GM23338 (cell line): ENCODE measurements at regions not wholly inside any gene's neighbourhood (a gene's known extent, or its start where the extent isn't known, plus 50 kb on each side); places are given as distances from the start of the nearest gene placed in this dataset.

ENCODE experiments used
- EZH2 ChIP-seq: fragments of 200-600 bp; sonication (generic); IDR thresholded peaks from one replicate; pipeline ENCODE4 v1.8.0; 2017; ENCODE audit warnings: antibody characterized with exemption, mild to moderate bottlenecking, low read depth; ENCODE audit not compliant: unreplicated experiment
- POLR2AphosphoS5 ChIP-seq: IDR thresholded peaks from 2 replicates; pipeline ENCODE4 v1.6.1; 2016; ENCODE audit warnings: antibody characterized with exemption, low read depth
- TF ChIP-seq, protein P1 (sequence below), 2 experiments: fragments of 200-600 bp in 1 of 2; sonication (generic) in 1 of 2; conservative IDR thresholded peaks; 2 replicates each; pipeline versions ENCODE4 v1.5.1 to v1.6.1; 2016 to 2017; ENCODE audit warnings: antibody characterized with exemption in 2 of 2, low read depth in 2 of 2, mild to moderate bottlenecking in 2 of 2, moderate library complexity in 1 of 2
- TF ChIP-seq, protein P2 (sequence below): IDR thresholded peaks from one replicate; pipeline ENCODE4 v1.6.1; 2018; ENCODE audit warnings: antibody characterized with exemption; ENCODE audit not compliant: unreplicated experiment
- TF ChIP-seq, protein P3 (sequence below): fragments of 250-450 bp; sonication (Bioruptor Pico); IDR thresholded peaks from 2 replicates; pipeline ENCODE4 v1.5.0; 2020; ENCODE audit warnings: mild to moderate bottlenecking, moderate library complexity

DNA sequence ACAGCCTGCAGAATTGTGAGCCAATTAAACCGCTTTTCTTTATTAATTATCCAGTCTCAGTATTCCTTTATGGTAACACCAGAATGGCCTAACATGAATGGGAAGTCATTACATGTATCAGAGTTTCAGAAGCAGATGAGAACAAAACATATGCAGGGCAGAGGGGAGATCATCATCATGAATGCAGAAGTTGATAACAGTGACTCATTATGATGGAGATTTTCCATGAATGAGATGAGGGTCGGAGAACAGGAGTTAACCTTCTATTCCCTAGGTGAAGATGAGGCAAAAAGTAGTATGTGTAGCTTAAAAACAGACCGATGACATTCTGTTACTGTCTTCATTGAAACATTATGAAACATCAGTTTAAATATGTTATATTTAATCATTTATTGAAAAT lies 59.5 kb upstream of the PPM1B start:
- TF ChIP-seq, protein P1, sequence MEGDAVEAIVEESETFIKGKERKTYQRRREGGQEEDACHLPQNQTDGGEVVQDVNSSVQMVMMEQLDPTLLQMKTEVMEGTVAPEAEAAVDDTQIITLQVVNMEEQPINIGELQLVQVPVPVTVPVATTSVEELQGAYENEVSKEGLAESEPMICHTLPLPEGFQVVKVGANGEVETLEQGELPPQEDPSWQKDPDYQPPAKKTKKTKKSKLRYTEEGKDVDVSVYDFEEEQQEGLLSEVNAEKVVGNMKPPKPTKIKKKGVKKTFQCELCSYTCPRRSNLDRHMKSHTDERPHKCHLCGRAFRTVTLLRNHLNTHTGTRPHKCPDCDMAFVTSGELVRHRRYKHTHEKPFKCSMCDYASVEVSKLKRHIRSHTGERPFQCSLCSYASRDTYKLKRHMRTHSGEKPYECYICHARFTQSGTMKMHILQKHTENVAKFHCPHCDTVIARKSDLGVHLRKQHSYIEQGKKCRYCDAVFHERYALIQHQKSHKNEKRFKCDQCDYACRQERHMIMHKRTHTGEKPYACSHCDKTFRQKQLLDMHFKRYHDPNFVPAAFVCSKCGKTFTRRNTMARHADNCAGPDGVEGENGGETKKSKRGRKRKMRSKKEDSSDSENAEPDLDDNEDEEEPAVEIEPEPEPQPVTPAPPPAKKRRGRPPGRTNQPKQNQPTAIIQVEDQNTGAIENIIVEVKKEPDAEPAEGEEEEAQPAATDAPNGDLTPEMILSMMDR (conservative IDR thresholded peaks at IDR 0.05; ENCODE audit: low read depth in 2 of 2): no peak
- TF ChIP-seq, protein P2, sequence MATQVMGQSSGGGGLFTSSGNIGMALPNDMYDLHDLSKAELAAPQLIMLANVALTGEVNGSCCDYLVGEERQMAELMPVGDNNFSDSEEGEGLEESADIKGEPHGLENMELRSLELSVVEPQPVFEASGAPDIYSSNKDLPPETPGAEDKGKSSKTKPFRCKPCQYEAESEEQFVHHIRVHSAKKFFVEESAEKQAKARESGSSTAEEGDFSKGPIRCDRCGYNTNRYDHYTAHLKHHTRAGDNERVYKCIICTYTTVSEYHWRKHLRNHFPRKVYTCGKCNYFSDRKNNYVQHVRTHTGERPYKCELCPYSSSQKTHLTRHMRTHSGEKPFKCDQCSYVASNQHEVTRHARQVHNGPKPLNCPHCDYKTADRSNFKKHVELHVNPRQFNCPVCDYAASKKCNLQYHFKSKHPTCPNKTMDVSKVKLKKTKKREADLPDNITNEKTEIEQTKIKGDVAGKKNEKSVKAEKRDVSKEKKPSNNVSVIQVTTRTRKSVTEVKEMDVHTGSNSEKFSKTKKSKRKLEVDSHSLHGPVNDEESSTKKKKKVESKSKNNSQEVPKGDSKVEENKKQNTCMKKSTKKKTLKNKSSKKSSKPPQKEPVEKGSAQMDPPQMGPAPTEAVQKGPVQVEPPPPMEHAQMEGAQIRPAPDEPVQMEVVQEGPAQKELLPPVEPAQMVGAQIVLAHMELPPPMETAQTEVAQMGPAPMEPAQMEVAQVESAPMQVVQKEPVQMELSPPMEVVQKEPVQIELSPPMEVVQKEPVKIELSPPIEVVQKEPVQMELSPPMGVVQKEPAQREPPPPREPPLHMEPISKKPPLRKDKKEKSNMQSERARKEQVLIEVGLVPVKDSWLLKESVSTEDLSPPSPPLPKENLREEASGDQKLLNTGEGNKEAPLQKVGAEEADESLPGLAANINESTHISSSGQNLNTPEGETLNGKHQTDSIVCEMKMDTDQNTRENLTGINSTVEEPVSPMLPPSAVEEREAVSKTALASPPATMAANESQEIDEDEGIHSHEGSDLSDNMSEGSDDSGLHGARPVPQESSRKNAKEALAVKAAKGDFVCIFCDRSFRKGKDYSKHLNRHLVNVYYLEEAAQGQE: no peak
- TF ChIP-seq POLR2AphosphoS5 (no peak), EZH2 (no peak)
- TF ChIP-seq, protein P3, sequence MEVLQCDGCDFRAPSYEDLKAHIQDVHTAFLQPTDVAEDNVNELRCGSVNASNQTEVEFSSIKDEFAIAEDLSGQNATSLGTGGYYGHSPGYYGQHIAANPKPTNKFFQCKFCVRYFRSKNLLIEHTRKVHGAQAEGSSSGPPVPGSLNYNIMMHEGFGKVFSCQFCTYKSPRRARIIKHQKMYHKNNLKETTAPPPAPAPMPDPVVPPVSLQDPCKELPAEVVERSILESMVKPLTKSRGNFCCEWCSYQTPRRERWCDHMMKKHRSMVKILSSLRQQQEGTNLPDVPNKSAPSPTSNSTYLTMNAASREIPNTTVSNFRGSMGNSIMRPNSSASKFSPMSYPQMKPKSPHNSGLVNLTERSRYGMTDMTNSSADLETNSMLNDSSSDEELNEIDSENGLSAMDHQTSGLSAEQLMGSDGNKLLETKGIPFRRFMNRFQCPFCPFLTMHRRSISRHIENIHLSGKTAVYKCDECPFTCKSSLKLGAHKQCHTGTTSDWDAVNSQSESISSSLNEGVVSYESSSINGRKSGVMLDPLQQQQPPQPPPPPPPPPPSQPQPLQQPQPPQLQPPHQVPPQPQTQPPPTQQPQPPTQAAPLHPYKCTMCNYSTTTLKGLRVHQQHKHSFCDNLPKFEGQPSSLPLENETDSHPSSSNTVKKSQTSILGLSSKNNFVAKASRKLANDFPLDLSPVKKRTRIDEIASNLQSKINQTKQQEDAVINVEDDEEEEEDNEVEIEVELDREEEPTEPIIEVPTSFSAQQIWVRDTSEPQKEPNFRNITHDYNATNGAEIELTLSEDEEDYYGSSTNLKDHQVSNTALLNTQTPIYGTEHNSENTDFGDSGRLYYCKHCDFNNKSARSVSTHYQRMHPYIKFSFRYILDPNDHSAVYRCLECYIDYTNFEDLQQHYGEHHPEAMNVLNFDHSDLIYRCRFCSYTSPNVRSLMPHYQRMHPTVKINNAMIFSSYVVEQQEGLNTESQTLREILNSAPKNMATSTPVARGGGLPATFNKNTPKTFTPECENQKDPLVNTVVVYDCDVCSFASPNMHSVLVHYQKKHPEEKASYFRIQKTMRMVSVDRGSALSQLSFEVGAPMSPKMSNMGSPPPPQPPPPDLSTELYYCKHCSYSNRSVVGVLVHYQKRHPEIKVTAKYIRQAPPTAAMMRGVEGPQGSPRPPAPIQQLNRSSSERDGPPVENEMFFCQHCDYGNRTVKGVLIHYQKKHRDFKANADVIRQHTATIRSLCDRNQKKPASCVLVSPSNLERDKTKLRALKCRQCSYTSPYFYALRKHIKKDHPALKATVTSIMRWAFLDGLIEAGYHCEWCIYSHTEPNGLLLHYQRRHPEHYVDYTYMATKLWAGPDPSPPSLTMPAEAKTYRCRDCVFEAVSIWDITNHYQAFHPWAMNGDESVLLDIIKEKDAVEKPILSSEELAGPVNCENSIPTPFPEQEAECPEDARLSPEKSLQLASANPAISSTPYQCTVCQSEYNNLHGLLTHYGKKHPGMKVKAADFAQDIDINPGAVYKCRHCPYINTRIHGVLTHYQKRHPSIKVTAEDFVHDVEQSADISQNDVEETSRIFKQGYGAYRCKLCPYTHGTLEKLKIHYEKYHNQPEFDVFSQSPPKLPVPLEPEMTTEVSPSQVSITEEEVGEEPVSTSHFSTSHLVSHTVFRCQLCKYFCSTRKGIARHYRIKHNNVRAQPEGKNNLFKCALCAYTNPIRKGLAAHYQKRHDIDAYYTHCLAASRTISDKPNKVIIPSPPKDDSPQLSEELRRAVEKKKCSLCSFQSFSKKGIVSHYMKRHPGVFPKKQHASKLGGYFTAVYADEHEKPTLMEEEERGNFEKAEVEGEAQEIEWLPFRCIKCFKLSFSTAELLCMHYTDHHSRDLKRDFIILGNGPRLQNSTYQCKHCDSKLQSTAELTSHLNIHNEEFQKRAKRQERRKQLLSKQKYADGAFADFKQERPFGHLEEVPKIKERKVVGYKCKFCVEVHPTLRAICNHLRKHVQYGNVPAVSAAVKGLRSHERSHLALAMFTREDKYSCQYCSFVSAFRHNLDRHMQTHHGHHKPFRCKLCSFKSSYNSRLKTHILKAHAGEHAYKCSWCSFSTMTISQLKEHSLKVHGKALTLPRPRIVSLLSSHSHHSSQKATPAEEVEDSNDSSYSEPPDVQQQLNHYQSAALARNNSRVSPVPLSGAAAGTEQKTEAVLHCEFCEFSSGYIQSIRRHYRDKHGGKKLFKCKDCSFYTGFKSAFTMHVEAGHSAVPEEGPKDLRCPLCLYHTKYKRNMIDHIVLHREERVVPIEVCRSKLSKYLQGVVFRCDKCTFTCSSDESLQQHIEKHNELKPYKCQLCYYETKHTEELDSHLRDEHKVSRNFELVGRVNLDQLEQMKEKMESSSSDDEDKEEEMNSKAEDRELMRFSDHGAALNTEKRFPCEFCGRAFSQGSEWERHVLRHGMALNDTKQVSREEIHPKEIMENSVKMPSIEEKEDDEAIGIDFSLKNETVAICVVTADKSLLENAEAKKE: no peak
